GM12892 (cell line): ENCODE measurements at regions not wholly inside any gene's neighbourhood (a gene's known extent, or its start where the extent isn't known, plus 50 kb on each side); places are given as distances from the start of the nearest gene placed in this dataset.

ENCODE experiments used
- POLR2A ChIP-seq: IDR thresholded peaks from 2 replicates; pipeline ENCODE4 v1.6.1; 2011; ENCODE audit warnings: low read depth, low read length, control low read depth
- POLR2AphosphoS5 ChIP-seq: IDR thresholded peaks from 2 replicates; pipeline ENCODE4 v1.6.1; 2011; ENCODE audit warnings: low read depth, low read length, control low read depth

- TF ChIP-seq POLR2A = no peak
- no peak for TF ChIP-seq POLR2AphosphoS5
Measured at GRCh38 chr3:104982130-104982529, 384.6 kb upstream of the ALCAM start.
